Stimulated activated naive CD4-positive, alpha-beta T cell (primary cell): ENCODE measurements at regions not wholly inside any gene's neighbourhood (a gene's known extent, or its start where the extent isn't known, plus 50 kb on each side); places are given as distances from the start of the nearest gene placed in this dataset.
A peak's percentile ranks its signal among the peaks of the same experiment; 100 is the strongest.
"Not testable (repeated sequence)": the region's sequence is repeated elsewhere in the genome, so short reads cannot be mapped to it uniquely, and the experiment has no call there.

Source experiments
- DNase-seq, 6 experiments: peaks; one replicate each; lab custom pipeline; 2025; lab: John Stamatoyannopoulos, UW

- no peak for DNase-seq
These were observed 207.0 kb upstream of the HAAO start for GRCh38 chr2:42999391-42999841.

- DNase-seq, result no peak
These were observed 206.3 kb upstream of the HAAO start for GRCh38 chr2:42998721-42999120.

GRCh38 chr2:42996528-42996927, 204.1 kb upstream of the HAAO start:
- DNase-seq, result no peak

- DNase-seq, result no peak
These were observed 203.5 kb upstream of the HAAO start for GRCh38 chr2:42995752-42996422.

GRCh38 chr2:42989283-42990081, 197.1 kb upstream of the HAAO start:
- not testable (repeated sequence) for DNase-seq

- not testable (repeated sequence) for DNase-seq
These were observed 195.7 kb upstream of the HAAO start for GRCh38 chr2:42988055-42988454.

GRCh38 chr2:42987112-42987922, 194.9 kb upstream of the HAAO start:
- no peak for DNase-seq

GRCh38 chr2:42984617-42985016, 192.2 kb upstream of the HAAO start:
- DNase-seq, result no peak

- no peak for DNase-seq
These were observed 191.7 kb upstream of the HAAO start for GRCh38 chr2:42984081-42984480.

GRCh38 chr2:42980764-42981416, 188.5 kb upstream of the HAAO start:
- DNase-seq, result no peak

- DNase-seq, result no peak
These were observed 187.7 kb upstream of the HAAO start for GRCh38 chr2:42979870-42980763.

- DNase-seq, result no peak
These were observed 187.1 kb upstream of the HAAO start for GRCh38 chr2:42979416-42979869.

GRCh38 chr2:42978887-42979415, 186.6 kb upstream of the HAAO start:
- no peak for DNase-seq

- no peak for DNase-seq
These were observed 185.9 kb upstream of the HAAO start for GRCh38 chr2:42978175-42978886.

GRCh38 chr2:42977270-42978174, 185.1 kb upstream of the HAAO start:
- DNase-seq, result peak in 2 of 6 experiments; percentile 9 to 37

- DNase-seq, result no peak
These were observed 184.0 kb upstream of the HAAO start for GRCh38 chr2:42976351-42976750.

GRCh38 chr2:42974721-42975717, 182.6 kb upstream of the HAAO start:
- DNase-seq, result peak; percentile 8 to 53 (median 50)
